GM21529 (cell line): ENCODE measurements at regions not wholly inside any gene's neighbourhood (a gene's known extent, or its start where the extent isn't known, plus 50 kb on each side); places are given as distances from the start of the nearest gene placed in this dataset.

Experiments
- ATAC-seq: cut with Tn5 transposase; IDR thresholded peaks from one replicate; pipeline ENCODE4 v1.9.1; 2021; ENCODE audit not compliant: unreplicated experiment

DNA sequence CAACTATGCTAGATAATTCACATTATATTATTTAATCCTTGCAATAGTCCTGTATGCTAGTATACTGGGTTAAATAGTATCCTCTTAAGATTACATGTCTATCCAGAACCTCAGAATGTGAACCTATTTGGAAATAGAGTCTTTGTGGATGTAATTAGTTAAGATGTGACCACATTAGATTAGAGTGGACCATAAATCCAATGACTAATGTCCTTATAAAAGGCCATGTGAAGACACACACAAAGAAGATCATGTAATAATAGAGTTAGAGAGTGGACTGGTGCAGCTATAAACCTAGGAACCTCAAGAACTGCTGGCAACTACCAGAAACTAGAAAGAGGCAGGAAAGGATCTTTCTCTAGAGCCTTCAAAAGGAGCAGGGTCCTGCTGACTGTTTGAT, 263.6 kb upstream of the PTGER4 start:
- no peak for ATAC-seq

- no peak for ATAC-seq
These were observed 264.8 kb upstream of the PTGER4 start for GRCh38 chr5:40414922-40415321.

DNA sequence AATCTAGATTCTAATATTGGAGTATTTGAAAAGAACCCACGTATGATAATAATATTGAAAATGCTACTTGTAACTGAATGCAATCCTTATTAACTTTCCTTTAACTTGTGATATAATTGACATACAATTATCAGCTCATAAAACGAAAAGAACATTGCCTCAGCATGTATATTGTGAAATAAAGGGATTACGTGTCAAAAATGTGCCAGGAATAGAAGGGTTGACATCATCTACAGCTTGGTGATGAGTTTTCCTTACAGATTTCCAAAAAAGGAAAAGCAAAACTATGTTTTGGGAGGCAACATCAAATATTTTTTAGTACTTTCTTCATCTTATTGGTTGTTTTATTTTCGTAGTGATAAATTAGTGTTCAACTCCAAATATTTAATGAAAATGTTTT, 266.0 kb upstream of the PTGER4 start:
- ATAC-seq: no peak

- no peak for ATAC-seq
These were observed 266.9 kb upstream of the PTGER4 start for GRCh38 chr5:40412771-40413170.

- no peak for ATAC-seq
These were observed 268.6 kb upstream of the PTGER4 start for GRCh38 chr5:40410964-40411635.

DNA sequence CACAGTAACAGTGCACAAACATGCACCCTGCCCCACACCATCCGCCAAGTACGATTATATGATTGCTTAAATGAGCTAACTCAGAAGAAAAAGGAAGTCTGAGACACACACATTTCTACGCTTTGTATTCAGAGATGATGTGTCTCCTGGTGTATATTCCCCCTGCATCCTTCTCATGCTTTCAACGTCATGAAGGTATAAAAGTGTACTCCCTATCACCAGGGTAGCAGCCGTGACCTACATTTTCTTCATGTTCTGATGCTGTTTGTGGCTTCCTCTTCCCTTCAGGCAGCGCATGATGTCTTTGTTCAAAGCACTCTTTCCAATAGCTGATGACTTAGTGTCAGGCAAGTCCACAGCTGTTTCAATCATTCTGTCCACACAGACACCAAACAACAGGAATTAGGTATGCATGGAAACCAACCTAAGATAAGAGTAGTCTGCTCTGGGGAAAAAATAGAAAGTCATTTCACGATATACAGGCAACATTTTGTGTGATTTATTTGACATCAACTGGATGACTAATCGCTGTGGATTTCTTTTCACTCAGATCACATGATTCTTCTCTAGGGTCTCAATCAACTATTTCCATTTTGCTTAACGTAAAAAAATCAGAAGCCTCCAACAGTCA, 269.4 kb upstream of the PTGER4 start:
- no peak for ATAC-seq

DNA sequence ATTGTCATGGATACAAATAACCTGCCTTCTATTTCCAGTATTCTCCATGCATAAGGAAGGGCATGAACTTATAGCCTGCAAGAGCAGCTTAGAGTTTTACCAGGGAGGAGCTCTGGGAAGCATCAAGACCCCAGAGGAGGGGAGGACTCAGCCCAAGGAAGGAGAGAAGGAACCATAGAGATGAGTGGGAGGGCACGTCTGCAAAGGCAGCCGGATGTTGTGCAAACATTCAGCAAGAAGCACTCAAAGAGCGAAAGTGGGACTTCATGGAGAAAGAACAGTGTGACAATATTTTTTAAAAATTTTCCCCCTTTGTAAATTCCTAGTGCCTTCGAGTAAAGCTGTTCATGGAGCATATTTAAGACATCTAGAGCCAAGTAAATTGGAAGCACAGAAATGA, 270.1 kb upstream of the PTGER4 start:
- ATAC-seq: no peak

DNA sequence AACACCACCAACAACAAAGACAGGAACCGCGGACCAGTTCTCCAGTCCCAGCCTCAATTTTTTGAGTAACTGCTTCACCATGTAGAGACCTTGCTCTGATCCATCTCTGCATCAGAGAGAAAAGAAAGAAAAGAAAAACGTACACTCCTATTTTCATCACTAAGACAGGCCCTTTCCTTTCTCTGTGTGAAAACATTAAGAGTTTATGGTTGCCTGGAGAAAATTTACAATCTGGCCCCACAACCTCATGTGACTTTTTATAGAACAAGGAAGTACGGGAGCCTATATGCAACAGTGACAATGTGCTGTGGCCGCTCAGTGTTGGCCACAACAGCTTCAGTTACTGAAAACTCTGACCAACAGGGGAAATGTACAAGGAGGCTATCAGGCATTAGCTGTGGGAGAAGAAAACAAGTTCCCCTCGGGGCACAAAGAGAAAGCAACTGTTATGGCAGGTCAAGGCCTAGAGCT, 272.9 kb upstream of the PTGER4 start:
- no peak for ATAC-seq

DNA sequence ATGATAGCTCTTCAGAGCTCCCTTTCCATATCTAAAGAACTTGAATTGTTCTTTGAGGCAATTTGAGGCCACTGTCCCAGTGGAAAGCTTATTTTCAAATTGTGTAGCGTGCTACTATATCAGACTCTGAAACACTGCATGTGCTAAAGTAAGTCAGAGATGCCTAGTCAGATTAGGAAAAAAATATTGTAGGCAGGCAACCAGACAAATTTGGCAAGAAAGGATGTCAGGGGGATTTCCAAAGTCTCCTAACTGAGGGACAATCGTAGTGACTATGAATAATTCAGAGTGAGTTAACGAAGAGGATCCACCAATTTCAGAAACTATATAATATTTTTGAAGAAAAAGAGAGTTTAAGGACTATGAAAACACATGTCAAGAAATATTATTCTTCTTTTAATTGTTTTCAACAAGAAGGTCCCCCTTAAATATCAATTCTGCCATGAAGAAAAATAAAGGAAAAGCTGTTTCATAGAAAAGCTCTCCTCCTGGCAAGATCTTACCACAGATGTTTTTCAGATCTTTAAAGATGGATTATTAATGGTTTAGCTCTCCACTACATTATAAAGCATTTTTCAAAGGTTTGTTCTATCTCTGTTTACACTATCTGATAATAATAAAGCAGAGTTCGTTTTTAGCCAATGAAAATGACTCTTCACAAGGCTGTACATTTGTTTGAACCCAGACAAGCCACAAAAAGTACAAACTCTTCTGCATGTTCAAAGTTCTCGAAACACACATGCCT, 273.5 kb upstream of the PTGER4 start:
- ATAC-seq: no peak

DNA sequence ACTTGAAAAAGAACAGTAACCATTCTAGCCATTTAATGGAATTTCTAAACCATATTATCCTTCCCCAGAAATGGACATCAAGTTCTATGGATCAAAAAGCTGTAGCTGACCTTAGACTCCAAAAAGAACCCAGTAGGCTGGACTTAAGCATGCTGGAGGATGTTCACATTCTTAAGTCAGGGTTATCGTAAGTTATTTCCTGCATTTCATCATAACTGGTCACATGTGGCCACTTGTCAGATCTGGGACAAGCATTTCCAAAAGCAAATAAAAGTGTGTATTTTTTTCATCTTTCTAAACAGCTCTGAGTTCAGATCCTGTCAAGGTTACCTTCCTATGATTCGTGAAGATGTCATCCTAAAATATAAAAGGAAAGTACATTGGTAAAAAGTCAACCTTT, 274.5 kb upstream of the PTGER4 start:
- no peak for ATAC-seq

GRCh38 chr5:40404613-40405012, 275.1 kb upstream of the PTGER4 start:
- peak; percentile 74 for ATAC-seq

GRCh38 chr5:40402007-40402364, 277.7 kb upstream of the PTGER4 start:
- ATAC-seq: no peak

GRCh38 chr5:40401284-40402006, 278.3 kb upstream of the PTGER4 start:
- peak; percentile 76 for ATAC-seq

- no peak for ATAC-seq
These were observed 279.5 kb upstream of the PTGER4 start for GRCh38 chr5:40400245-40400644.

- no peak for ATAC-seq
These were observed 280.4 kb upstream of the PTGER4 start for GRCh38 chr5:40399349-40399748.

DNA sequence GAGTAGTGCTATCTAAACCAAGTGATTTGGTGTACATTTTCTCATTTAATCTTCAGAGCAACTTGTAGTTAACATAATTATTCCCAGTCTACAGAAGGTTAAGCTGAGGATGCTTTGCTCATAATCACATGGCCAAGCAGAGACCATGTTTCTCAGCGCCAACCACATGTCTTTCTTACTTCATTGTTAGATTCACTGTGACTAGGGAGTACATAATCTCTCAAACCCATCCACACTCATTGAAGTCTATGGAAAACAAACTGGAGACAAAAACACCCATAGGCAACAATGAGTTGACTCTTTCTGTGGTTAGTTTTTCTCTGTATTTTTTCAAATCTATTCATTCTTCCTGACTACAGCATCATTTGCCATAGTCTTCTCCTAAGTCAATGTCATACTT, 281.7 kb upstream of the PTGER4 start:
- ATAC-seq: no peak

- no peak for ATAC-seq
These were observed 282.6 kb upstream of the PTGER4 start for GRCh38 chr5:40397091-40397490.

GRCh38 chr5:40396317-40396716, 283.4 kb upstream of the PTGER4 start:
- no peak for ATAC-seq

DNA sequence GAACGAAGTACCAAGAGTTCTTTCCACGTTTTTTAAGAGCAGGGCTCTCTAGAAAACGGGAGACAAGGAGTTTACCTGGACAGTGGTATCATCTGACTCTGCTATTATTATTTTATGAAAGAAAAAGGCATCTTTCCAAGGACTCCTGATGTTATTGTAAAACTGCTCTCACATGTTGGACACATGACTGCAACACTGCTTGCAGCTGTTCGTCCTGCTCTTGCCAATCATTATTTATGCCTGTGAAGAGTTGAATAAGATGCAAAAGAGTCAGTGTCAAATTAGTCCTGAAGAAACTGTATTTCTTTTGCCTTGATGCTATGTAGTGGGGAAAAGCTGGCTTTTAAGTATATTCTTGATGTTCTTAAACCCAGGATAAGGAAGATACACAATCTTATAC, 284.5 kb upstream of the PTGER4 start:
- ATAC-seq: no peak

- no peak for ATAC-seq
These were observed 285.0 kb upstream of the PTGER4 start for GRCh38 chr5:40394698-40395097.

DNA sequence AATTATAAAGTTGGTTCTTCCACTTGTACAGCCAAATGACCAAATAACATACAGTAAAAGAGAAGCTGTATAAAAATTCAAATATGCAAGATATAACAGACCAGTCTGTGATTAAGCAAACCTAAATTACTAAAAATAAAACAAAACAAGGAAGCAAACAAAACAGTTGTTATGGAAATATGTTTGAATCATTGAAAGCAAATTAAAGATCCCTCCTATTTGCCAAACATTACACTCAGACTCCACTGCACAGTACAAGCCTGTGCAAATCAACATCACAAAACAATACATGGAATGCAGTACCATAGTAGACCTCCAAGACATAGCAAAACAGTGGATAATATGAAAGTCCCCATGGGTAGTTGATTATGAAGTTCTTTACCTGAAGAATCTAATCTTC, 288.1 kb upstream of the PTGER4 start:
- no peak for ATAC-seq
